OCI-LY3 (cell line): ENCODE measurements at regions not wholly inside any gene's neighbourhood (a gene's known extent, or its start where the extent isn't known, plus 50 kb on each side); places are given as distances from the start of the nearest gene placed in this dataset.

Experiments
- H2AFZ ChIP-seq: fragments of 200-600, 300-600 bp; shearing (Covaris generic); 2 replicates; pipeline ENCODE4 v1.6.0; 2014; ENCODE audit warnings: antibody characterized with exemption, low read depth, low read length
- H3K27ac ChIP-seq: fragments of 200-600, 300-600 bp; sonication (generic); 2 replicates; pipeline ENCODE4 v1.5.1; 2014; ENCODE audit warnings: mild to moderate bottlenecking, low read length, moderate library complexity, mixed read lengths
- H3K27me3 ChIP-seq: fragments of 200-600, 300-600 bp; sonication (generic); 2 replicates; pipeline ENCODE4 v1.6.1; 2014; ENCODE audit warnings: low read depth, low read length, mixed read lengths
- H3K36me3 ChIP-seq: fragments of 200-600, 300-600 bp; sonication (generic); replicated peaks from 2 replicates; pipeline ENCODE3; 2014; ENCODE audit warnings: low read depth, low read length, mixed read lengths
- H3K4me1 ChIP-seq: fragments of 300-600, 200-600 bp; sonication (generic); 2 replicates; pipeline ENCODE4 v1.6.1; 2014; ENCODE audit warnings: low read length, mixed read lengths
- H3K4me2 ChIP-seq: fragments of 200-600, 300-600 bp; sonication (generic); 2 replicates; pipeline ENCODE4 v1.6.1; 2014; ENCODE audit warnings: low read length, mixed read lengths
- H3K4me3 ChIP-seq: fragments of 300-600, 200-600 bp; sonication (generic); 2 replicates; pipeline ENCODE4 v1.5.1; 2014; ENCODE audit warnings: antibody characterized with exemption, mild to moderate bottlenecking, low read length, moderate library complexity
- H3K79me2 ChIP-seq: fragments of 300-600, 200-600 bp; shearing (Covaris generic); 2 replicates; pipeline ENCODE4 v1.6.1; 2014; ENCODE audit warnings: mild to moderate bottlenecking, low read length, mixed read lengths
- H3K9ac ChIP-seq: fragments of 300-600, 200-600 bp; shearing (Covaris generic); 2 replicates; pipeline ENCODE4 v1.6.0; 2014; ENCODE audit warnings: mild to moderate bottlenecking, low read length, moderate library complexity
- H3K9me3 ChIP-seq: fragments of 200-600, 300-600 bp; shearing (Covaris generic); 2 replicates; pipeline ENCODE4 v1.6.1; 2014; ENCODE audit warnings: low read length, mixed read lengths; ENCODE audit not compliant: insufficient read depth
- H4K20me1 ChIP-seq: fragments of 200-600, 300-600 bp; sonication (generic); 2 replicates; pipeline ENCODE4 v1.6.1; 2016; ENCODE audit warnings: low read length, mixed read lengths; ENCODE audit not compliant: insufficient read depth
- CTCF ChIP-seq: fragments of 200-600, 300-600 bp; sonication (generic); IDR thresholded peaks from 2 replicates; pipeline ENCODE4 v1.5.1; 2014; ENCODE audit warnings: antibody characterized with exemption, low read length, low read depth
- EZH2phosphoT487 ChIP-seq: fragments of 200-600 bp; shearing (Covaris generic); IDR thresholded peaks from 2 replicates; pipeline ENCODE4 v1.6.1; 2018; ENCODE audit warnings: antibody characterized with exemption, mixed run types, low read depth

GRCh38 chr4:151928112-151928511, 167.3 kb upstream of the GATB start:
- Histone ChIP-seq H3K9ac (no peak overlapping the region), H3K79me2 (no peaks in the 10 kb centered on the region), H3K4me1 (no peaks in the 10 kb centered on the region), H3K9me3 (no peaks in the 10 kb centered on the region), H3K4me3 (no peak overlapping the region), H3K36me3 (no peaks in the 10 kb centered on the region), H3K27me3 (no peaks in the 10 kb centered on the region), H4K20me1 (no peaks in the 10 kb centered on the region), H3K4me2 (no peak overlapping the region), H2AFZ (no peak overlapping the region), H3K27ac (no peak overlapping the region)
- TF ChIP-seq EZH2phosphoT487 = no peak
- TF ChIP-seq CTCF = no peak

- Histone ChIP-seq H3K4me3 (no peak overlapping the region), H3K9me3 (no peaks in the 10 kb centered on the region), H3K9ac (no peak overlapping the region), H2AFZ (no peak overlapping the region), H3K36me3 (peaks cover 5% of the 10 kb centered on the region), H3K27me3 (no peaks in the 10 kb centered on the region), H3K79me2 (no peaks in the 10 kb centered on the region), H3K27ac (no peak overlapping the region), H4K20me1 (no peaks in the 10 kb centered on the region), H3K4me1 (peaks cover 5% of the 10 kb centered on the region), H3K4me2 (no peak overlapping the region)
- no peak for TF ChIP-seq EZH2phosphoT487
- TF ChIP-seq CTCF = no peak
Observed at GRCh38 chr4:151922811-151923210, 162.0 kb upstream of the GATB start.

- no peaks in the 10 kb centered on the region for H3K79me2 ChIP-seq
- H3K36me3 ChIP-seq = peaks cover 5% of the 10 kb centered on the region
- H3K27me3 ChIP-seq = no peaks in the 10 kb centered on the region
- no peaks in the 10 kb centered on the region for H4K20me1 ChIP-seq
- no peaks in the 10 kb centered on the region for H3K9me3 ChIP-seq
- no peak overlapping the region for H3K4me3 ChIP-seq
- H3K4me1 ChIP-seq = peaks cover 5% of the 10 kb centered on the region
- H3K27ac ChIP-seq = no peak overlapping the region
- no peak overlapping the region for H3K9ac ChIP-seq
- no peak overlapping the region for H2AFZ ChIP-seq
- H3K4me2 ChIP-seq = no peak overlapping the region
- TF ChIP-seq EZH2phosphoT487 (no peak), CTCF (no peak)
Observed at GRCh38 chr4:151922306-151922705, 161.5 kb upstream of the GATB start.

- Histone ChIP-seq H3K27me3 (no peaks in the 10 kb centered on the region), H3K79me2 (no peaks in the 10 kb centered on the region), H2AFZ (no peak overlapping the region), H3K4me2 (no peak overlapping the region), H3K4me1 (peaks cover 7% of the 10 kb centered on the region), H3K4me3 (no peak overlapping the region), H3K36me3 (peaks cover 5% of the 10 kb centered on the region), H3K9ac (no peak overlapping the region), H3K27ac (no peak overlapping the region), H3K9me3 (no peaks in the 10 kb centered on the region), H4K20me1 (no peaks in the 10 kb centered on the region)
- no peak for TF ChIP-seq CTCF
- TF ChIP-seq EZH2phosphoT487 = no peak
Observed at GRCh38 chr4:151921811-151922210, 161.0 kb upstream of the GATB start.
